Astrocyte (in vitro differentiated cells and primary cell): ENCODE measurements at regions not wholly inside any gene's neighbourhood (a gene's known extent, or its start where the extent isn't known, plus 50 kb on each side); places are given as distances from the start of the nearest gene placed in this dataset.

ENCODE experiments used
- DNase-seq: peaks from one replicate; pipeline ENCODE4 v3.0.0-alpha.2; 2010; ENCODE audit warnings: low read depth
- FAIRE-seq: peaks from 2 replicates; lab custom pipeline; 2011; peaks lifted over from hg19 to GRCh38; lab: Jason Lieb, UNC
- H2AFZ ChIP-seq: 2 replicates; pipeline ENCODE4 v1.6.0; 2012; ENCODE audit warnings: low read depth, low read length, inconsistent platforms
- H3K27ac ChIP-seq: 2 replicates; pipeline ENCODE4 v1.5.1; 2011; ENCODE audit warnings: low read depth, low read length, inconsistent platforms
- H3K27me3 ChIP-seq: 2 replicates; pipeline ENCODE4 v1.6.0; 2011; ENCODE audit warnings: low read length, inconsistent platforms; ENCODE audit not compliant: insufficient read depth
- H3K36me3 ChIP-seq: 2 replicates; pipeline ENCODE4 v1.5.1; 2011; ENCODE audit warnings: low read length, inconsistent platforms; ENCODE audit not compliant: insufficient read depth
- H3K4me1 ChIP-seq: 2 replicates; pipeline ENCODE4 v1.5.1; 2011; ENCODE audit warnings: low read length, inconsistent platforms; ENCODE audit not compliant: insufficient read depth
- H3K4me2 ChIP-seq: 2 replicates; pipeline ENCODE4 v1.6.0; 2012; ENCODE audit warnings: low read length, inconsistent platforms
- H3K4me3 ChIP-seq: 2 replicates; pipeline ENCODE4 v1.5.1; 2011; ENCODE audit warnings: low read depth, mild to moderate bottlenecking, low read length, inconsistent platforms; ENCODE audit not compliant: insufficient read depth
- H3K79me2 ChIP-seq: 2 replicates; pipeline ENCODE4 v1.6.0; 2012; ENCODE audit warnings: mild to moderate bottlenecking, low read length, inconsistent platforms; ENCODE audit not compliant: insufficient read depth
- H3K9ac ChIP-seq: 2 replicates; pipeline ENCODE4 v1.6.0; 2012; ENCODE audit warnings: mild to moderate bottlenecking, low read length, inconsistent platforms
- H3K9me3 ChIP-seq: 2 replicates; pipeline ENCODE4 v1.5.1; 2012; ENCODE audit warnings: low read depth, mild to moderate bottlenecking, low read length, inconsistent platforms; ENCODE audit not compliant: insufficient read depth
- H4K20me1 ChIP-seq: 2 replicates; pipeline ENCODE4 v1.6.0; 2012; ENCODE audit warnings: low read length, inconsistent platforms; ENCODE audit not compliant: insufficient read depth
- H3K27ac Mint-ChIP-seq: one replicate; pipeline ENCODE4 v1.8.0; 2021; ENCODE audit warnings: mild to moderate bottlenecking, mixed read lengths; ENCODE audit not compliant: unreplicated experiment
- H3K27me3 Mint-ChIP-seq: one replicate; pipeline ENCODE4 v1.8.0; 2021; ENCODE audit warnings: low read depth, mixed read lengths; ENCODE audit not compliant: unreplicated experiment
- H3K36me3 Mint-ChIP-seq: one replicate; pipeline ENCODE4 v1.8.0; 2021; ENCODE audit warnings: low read depth, mixed read lengths; ENCODE audit not compliant: unreplicated experiment
- H3K4me1 Mint-ChIP-seq: one replicate; pipeline ENCODE4 v1.8.0; 2021; ENCODE audit warnings: low read depth, mixed read lengths; ENCODE audit not compliant: unreplicated experiment
- H3K4me3 Mint-ChIP-seq: one replicate; pipeline ENCODE4 v1.8.0; 2021; ENCODE audit warnings: mild to moderate bottlenecking, moderate library complexity, mixed read lengths; ENCODE audit not compliant: unreplicated experiment
- H3K9me3 Mint-ChIP-seq: one replicate; pipeline ENCODE4 v1.8.0; 2021; ENCODE audit warnings: mild to moderate bottlenecking, mixed read lengths; ENCODE audit not compliant: unreplicated experiment
- CTCF ChIP-seq: IDR thresholded peaks from 2 replicates; pipeline ENCODE4 v1.5.1; 2011; ENCODE audit warnings: low read depth, mild to moderate bottlenecking, inconsistent platforms, low read length, moderate library complexity; ENCODE audit not compliant: insufficient read depth
- EZH2 ChIP-seq: IDR thresholded peaks from 2 replicates; pipeline ENCODE4 v1.6.1; 2012; ENCODE audit warnings: mild to moderate bottlenecking, low read length, inconsistent platforms; ENCODE audit not compliant: insufficient read depth

- H3K9me3 Mint-ChIP-seq = no peaks in the 10 kb centered on the region
- TF ChIP-seq EZH2 (no peak), CTCF (no peak)
- Histone ChIP-seq H2AFZ (no peak overlapping the region), H3K36me3 (no peaks in the 10 kb centered on the region), H3K27me3 (no peaks in the 10 kb centered on the region), H3K9ac (no peak overlapping the region), H3K4me2 (no peak overlapping the region), H3K9me3 (no peaks in the 10 kb centered on the region), H3K4me1 (peaks cover under 1% of the 10 kb centered on the region), H4K20me1 (peaks cover 24% of the 10 kb centered on the region), H3K4me3 (no peak overlapping the region), H3K27ac (no peak overlapping the region), H3K79me2 (peaks cover 39% of the 10 kb centered on the region)
- FAIRE-seq (no peak), DNase-seq (no peak)
- no peaks in the 10 kb centered on the region for H3K27me3 Mint-ChIP-seq
- H3K4me1 Mint-ChIP-seq = peaks cover 2% of the 10 kb centered on the region
- H3K4me3 Mint-ChIP-seq = no peak overlapping the region
- peaks cover 1% of the 10 kb centered on the region for H3K36me3 Mint-ChIP-seq
- no peak overlapping the region for H3K27ac Mint-ChIP-seq
Measured at GRCh38 chr6:144338474-144338873, 53.3 kb downstream of the UTRN start.

- no peaks in the 10 kb centered on the region for H3K9me3 Mint-ChIP-seq
- H3K79me2 ChIP-seq = peaks cover 35% of the 10 kb centered on the region
- no peak overlapping the region for H3K4me3 Mint-ChIP-seq
Measured at GRCh38 chr6:144338951-144339700, 54.0 kb downstream of the UTRN start.

More at GRCh38 chr6:144338951-144339700, 54.0 kb downstream of the UTRN start:
- Histone ChIP-seq H3K27ac (no peak overlapping the region), H3K9me3 (no peaks in the 10 kb centered on the region), H3K4me1 (peaks cover 3% of the 10 kb centered on the region), H3K27me3 (no peaks in the 10 kb centered on the region), H3K4me3 (no peak overlapping the region), H3K9ac (no peak overlapping the region), H3K36me3 (no peaks in the 10 kb centered on the region), H2AFZ (no peak overlapping the region), H3K4me2 (no peak overlapping the region), H4K20me1 (peaks cover 24% of the 10 kb centered on the region)
- TF ChIP-seq CTCF (no peak), EZH2 (no peak)
- Mint-ChIP-seq H3K4me1 (peaks cover 8% of the 10 kb centered on the region), H3K27ac (no peak overlapping the region), H3K36me3 (no peaks in the 10 kb centered on the region), H3K27me3 (no peaks in the 10 kb centered on the region)
- no peak for FAIRE-seq
- no peak for DNase-seq
